ENCODE measurements at regions not wholly inside any gene's neighbourhood (a gene's known extent, or its start where the extent isn't known, plus 50 kb on each side); places are given as distances from the start of the nearest gene placed in this dataset.

DNA sequence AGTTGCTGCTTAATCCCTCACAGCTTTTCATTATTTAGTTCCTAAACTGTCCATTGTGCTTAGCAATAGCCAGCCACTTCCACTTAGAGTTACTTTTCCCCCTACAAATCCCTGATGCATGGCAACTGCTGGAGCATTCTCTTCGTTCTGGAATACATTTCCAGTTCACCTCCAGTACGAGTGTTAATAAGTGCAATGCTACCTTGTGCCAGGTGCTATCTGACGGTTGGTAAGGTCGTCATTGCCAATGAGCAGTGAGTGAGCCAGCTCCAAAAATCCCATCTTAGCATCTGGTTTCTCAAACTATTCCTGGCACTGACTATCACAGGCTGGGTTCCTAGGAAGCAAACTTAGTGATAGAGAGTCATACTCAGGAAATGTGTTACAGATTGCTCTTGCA, 114.1 kb upstream of the ADGRF1 start:
- POLR2A ChIA-PET (ENCODE audit: unreplicated experiment), result no interaction called here
- peaks cover 3% of the 10 kb centered on the region for H3F3A ChIP-seq (ENCODE audit: low read length, unreplicated experiment)
- peaks cover 13% of the 10 kb centered on the region for H3K4me1 ChIP-seq (ENCODE audit: insufficient read depth, low read length)
- H3K9ac ChIP-seq (ENCODE audit: low read length), result no peak overlapping the region
- no peaks in the 10 kb centered on the region for H3K79me2 ChIP-seq (ENCODE audit: low read length)
- no peak overlapping the region for H3K27ac ChIP-seq (ENCODE audit: low read length)
- ATAC-seq, result no peak
- CTCF ChIA-PET, result no interaction called here
- H3K9me3 ChIP-seq (ENCODE audit: low read length), result no peaks in the 10 kb centered on the region
- BruUV-seq (replicated peaks), result no TSS peak
- no peak overlapping the region for H3K4me3 ChIP-seq (ENCODE audit: low read length)
- no peaks in the 10 kb centered on the region for H3K36me3 ChIP-seq (ENCODE audit: low read depth, low read length)
- no peak for DNase-seq
- TF ChIP-seq, protein P1, sequence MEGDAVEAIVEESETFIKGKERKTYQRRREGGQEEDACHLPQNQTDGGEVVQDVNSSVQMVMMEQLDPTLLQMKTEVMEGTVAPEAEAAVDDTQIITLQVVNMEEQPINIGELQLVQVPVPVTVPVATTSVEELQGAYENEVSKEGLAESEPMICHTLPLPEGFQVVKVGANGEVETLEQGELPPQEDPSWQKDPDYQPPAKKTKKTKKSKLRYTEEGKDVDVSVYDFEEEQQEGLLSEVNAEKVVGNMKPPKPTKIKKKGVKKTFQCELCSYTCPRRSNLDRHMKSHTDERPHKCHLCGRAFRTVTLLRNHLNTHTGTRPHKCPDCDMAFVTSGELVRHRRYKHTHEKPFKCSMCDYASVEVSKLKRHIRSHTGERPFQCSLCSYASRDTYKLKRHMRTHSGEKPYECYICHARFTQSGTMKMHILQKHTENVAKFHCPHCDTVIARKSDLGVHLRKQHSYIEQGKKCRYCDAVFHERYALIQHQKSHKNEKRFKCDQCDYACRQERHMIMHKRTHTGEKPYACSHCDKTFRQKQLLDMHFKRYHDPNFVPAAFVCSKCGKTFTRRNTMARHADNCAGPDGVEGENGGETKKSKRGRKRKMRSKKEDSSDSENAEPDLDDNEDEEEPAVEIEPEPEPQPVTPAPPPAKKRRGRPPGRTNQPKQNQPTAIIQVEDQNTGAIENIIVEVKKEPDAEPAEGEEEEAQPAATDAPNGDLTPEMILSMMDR (conservative IDR thresholded peaks at IDR 0.05; ENCODE audit: low read depth, low read length), result no peak
- TF ChIP-seq EZH2 (IDR thresholded peaks at IDR 0.05; ENCODE audit: low read length, unreplicated experiment), result no peak
- no peak for TF ChIP-seq EZH2phosphoT487 (IDR thresholded peaks at IDR 0.05; ENCODE audit: borderline replicate concordance, low read length)
- no peaks in the 10 kb centered on the region for H3K9me2 ChIP-seq (replicated peaks; ENCODE audit: low read length)
- intact Hi-C loops (cut with micrococcal nuclease), result no loop called here
- H2AFZ ChIP-seq (ENCODE audit: low read length), result no peak overlapping the region
- no peaks in the 10 kb centered on the region for H3K27me3 ChIP-seq (ENCODE audit: low read length)
- no peak overlapping the region for H3K4me2 ChIP-seq (ENCODE audit: low read length)
- no peaks in the 10 kb centered on the region for H4K20me1 ChIP-seq (ENCODE audit: low read length)

DNA sequence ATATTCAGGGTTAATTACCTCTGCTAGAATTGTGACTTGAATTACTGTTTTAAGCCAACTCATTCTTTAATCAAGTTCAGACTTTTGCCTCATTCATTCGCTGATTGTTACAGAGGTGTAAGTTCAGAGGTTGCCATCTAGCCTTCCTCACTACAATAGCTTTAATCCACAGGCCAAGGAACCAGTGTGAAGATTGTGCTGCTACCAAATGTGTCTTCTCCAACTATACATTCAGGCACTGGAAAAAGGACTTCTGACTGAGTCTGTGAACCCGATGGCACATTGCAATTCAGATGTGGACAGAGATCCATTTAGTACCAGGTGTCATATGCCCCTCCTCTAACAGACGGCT, 111.2 kb upstream of the ADGRF1 start:
- no peaks in the 10 kb centered on the region for H3K36me3 ChIP-seq (ENCODE audit: low read depth, low read length)
- ATAC-seq, result no peak

DNA sequence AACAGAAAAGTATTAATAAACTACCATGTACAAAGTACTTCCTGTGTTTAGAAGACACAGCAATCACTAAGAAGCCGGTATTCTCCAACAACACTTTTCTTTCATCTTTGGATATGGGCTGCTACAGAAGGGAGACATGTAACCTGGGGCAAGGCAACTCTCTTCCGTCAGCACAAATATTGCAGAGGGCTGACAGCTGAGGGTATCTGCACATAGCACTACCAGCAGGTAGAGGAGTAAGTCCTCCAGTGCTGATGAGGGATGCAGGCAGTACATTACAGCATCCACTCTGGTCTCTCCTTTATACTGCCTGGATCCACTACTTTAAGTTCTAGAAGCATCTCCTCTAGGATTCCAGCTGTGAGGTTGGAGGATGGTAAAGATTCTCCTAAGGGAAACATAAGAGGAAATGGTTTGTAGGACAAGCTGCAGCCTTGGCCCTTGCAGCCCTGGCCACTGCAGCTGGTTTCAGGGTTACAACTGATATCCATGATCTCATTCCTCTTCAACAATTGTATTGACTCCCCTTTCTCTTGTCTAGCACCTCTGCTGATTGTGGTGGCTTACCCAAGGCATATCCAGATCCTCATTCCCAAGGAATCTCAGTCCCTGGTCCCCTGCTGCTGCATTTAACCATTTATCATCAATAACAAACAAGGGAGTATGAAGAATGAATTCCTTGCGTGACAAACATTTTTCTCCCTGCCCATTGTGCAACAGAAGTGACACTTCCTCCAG, 110.7 kb upstream of the ADGRF1 start:
- H4K20me1 ChIP-seq (ENCODE audit: low read length), result no peaks in the 10 kb centered on the region
- DNase-seq, result no peak
- H3K9me3 ChIP-seq (ENCODE audit: low read length), result no peaks in the 10 kb centered on the region
- intact Hi-C loops (cut with micrococcal nuclease), result no loop called here
- no peak overlapping the region for H3K4me2 ChIP-seq (ENCODE audit: low read length)
- TF ChIP-seq, protein P1 (conservative IDR thresholded peaks at IDR 0.05; ENCODE audit: low read depth, low read length), result no peak
- ChIA-PET POLR2A (ENCODE audit: unreplicated experiment) (no interaction called here), CTCF (no interaction called here)
- H3K79me2 ChIP-seq (ENCODE audit: low read length), result no peaks in the 10 kb centered on the region
- no peaks in the 10 kb centered on the region for H3K9me2 ChIP-seq (replicated peaks; ENCODE audit: low read length)
- H3K36me3 ChIP-seq (ENCODE audit: low read depth, low read length), result no peaks in the 10 kb centered on the region
- no peak overlapping the region for H3K27ac ChIP-seq (ENCODE audit: low read length)
- H3K9ac ChIP-seq (ENCODE audit: low read length), result no peak overlapping the region
- H3K27me3 ChIP-seq (ENCODE audit: low read length), result no peaks in the 10 kb centered on the region
- peaks cover 8% of the 10 kb centered on the region for H3K4me1 ChIP-seq (ENCODE audit: insufficient read depth, low read length)
- no peak for ATAC-seq
- H3F3A ChIP-seq (ENCODE audit: low read length, unreplicated experiment), result no peaks in the 10 kb centered on the region
- BruUV-seq (replicated peaks), result no TSS peak
- no peak overlapping the region for H3K4me3 ChIP-seq (ENCODE audit: low read length)
- no peak overlapping the region for H2AFZ ChIP-seq (ENCODE audit: low read length)

More for the DNA sequence above, 111.2 kb upstream of the ADGRF1 start:
- no peaks in the 10 kb centered on the region for H3F3A ChIP-seq (ENCODE audit: low read length, unreplicated experiment)
- no peak overlapping the region for H3K4me3 ChIP-seq (ENCODE audit: low read length)
- H3K4me1 ChIP-seq (ENCODE audit: insufficient read depth, low read length), result peaks cover 5% of the 10 kb centered on the region; the same call in 1 of the 2 replicates
- TF ChIP-seq EZH2 (IDR thresholded peaks at IDR 0.05; ENCODE audit: low read length, unreplicated experiment) (no peak), EZH2phosphoT487 (IDR thresholded peaks at IDR 0.05; ENCODE audit: borderline replicate concordance, low read length) (no peak)
- TF ChIP-seq, protein P1 (conservative IDR thresholded peaks at IDR 0.05; ENCODE audit: low read depth, low read length), result no peak
- no TSS peak for BruUV-seq (replicated peaks)
- H3K9me2 ChIP-seq (replicated peaks; ENCODE audit: low read length), result no peaks in the 10 kb centered on the region
- no peaks in the 10 kb centered on the region for H3K27me3 ChIP-seq (ENCODE audit: low read length)
- H4K20me1 ChIP-seq (ENCODE audit: low read length), result no peaks in the 10 kb centered on the region
- no peaks in the 10 kb centered on the region for H3K9me3 ChIP-seq (ENCODE audit: low read length)
- ChIA-PET POLR2A (ENCODE audit: unreplicated experiment) (no interaction called here), CTCF (no interaction called here)
- H3K9ac ChIP-seq (ENCODE audit: low read length), result no peak overlapping the region
- intact Hi-C loops (cut with micrococcal nuclease), result no loop called here
- H3K4me2 ChIP-seq (ENCODE audit: low read length), result no peak overlapping the region
- no peak overlapping the region for H2AFZ ChIP-seq (ENCODE audit: low read length)
- DNase-seq, result no peak
- H3K79me2 ChIP-seq (ENCODE audit: low read length), result no peaks in the 10 kb centered on the region
- no peak overlapping the region for H3K27ac ChIP-seq (ENCODE audit: low read length)
